CD4-positive, alpha-beta T cell treated with Interleukin-15 for 1 hour (primary cell): ENCODE measurements at regions not wholly inside any gene's neighbourhood (a gene's known extent, or its start where the extent isn't known, plus 50 kb on each side); places are given as distances from the start of the nearest gene placed in this dataset.
"Not testable (repeated sequence)": the region's sequence is repeated elsewhere in the genome, so short reads cannot be mapped to it uniquely, and the experiment has no call there.

Experiments used
- DNase-seq: peaks from one replicate; pipeline ENCODE4 v3.0.0-alpha.2; 2020

DNA sequence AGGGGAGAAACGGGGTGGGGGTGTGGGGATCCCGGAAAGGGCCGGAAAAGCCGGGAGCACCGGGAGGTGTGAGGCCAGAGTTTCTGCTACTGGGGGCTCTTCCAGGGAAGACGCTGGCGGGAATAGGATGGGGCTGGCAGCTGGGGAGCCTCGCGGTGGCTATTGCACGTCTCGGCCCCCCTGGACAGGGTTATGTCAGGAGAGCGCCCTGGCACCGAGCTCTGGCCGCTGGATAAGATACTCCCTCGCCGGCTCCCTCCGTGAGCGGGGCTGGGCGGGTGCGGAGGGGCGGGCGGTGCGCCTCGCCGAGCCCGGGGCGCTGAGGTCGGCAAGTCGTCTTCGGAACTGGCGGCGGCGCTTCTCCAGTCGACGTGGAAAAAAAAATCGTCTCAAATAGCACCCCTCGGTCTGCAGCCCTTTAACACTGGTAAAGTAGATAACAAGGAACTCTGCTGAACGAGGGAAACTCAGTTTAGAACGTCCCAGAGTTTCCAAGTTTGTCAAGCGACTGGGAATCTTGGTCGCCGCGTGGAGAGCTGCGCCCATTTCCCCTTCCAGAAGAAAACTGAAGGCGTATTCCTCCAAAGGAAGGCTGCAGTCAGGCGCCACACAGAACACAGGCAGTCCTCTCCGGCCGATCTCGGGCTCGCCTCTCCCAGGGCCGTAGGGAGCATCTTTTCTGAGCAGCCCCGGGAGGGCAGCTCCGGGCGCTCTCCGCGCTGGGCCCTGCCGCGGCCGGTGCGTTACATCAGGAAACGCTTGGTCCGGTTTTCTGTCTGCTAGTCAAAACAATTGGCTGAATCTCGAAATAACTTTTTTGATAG is 115.1 kb downstream of the KCNRG start:
- DNase-seq = peak; percentile 33

GRCh38 chr13:50131920-50132903 is 117.0 kb downstream of the KCNRG start:
- no peak for DNase-seq

DNA sequence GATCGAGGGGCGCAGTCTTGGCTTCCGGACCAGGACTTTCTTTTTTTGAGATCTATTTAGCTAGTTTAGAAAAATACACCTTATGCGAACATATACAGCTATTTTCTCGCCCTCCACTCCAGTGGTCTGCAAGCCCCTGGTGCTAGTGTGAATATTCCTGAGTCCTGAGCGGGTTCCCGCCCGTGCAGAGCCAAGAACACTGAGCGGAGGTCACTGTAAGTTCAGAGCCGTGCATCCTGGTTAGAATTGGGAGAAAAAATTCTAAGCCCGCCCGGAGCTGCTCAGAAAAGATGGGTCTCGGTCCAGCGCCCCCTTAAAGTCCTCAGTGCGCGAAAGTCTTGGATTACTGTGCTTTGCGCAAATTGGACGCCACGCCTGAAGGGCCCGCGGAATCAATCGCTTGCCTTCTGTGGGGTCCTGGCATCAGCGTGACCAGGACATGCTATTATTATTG is 117.7 kb downstream of the KCNRG start:
- no peak for DNase-seq

DNA sequence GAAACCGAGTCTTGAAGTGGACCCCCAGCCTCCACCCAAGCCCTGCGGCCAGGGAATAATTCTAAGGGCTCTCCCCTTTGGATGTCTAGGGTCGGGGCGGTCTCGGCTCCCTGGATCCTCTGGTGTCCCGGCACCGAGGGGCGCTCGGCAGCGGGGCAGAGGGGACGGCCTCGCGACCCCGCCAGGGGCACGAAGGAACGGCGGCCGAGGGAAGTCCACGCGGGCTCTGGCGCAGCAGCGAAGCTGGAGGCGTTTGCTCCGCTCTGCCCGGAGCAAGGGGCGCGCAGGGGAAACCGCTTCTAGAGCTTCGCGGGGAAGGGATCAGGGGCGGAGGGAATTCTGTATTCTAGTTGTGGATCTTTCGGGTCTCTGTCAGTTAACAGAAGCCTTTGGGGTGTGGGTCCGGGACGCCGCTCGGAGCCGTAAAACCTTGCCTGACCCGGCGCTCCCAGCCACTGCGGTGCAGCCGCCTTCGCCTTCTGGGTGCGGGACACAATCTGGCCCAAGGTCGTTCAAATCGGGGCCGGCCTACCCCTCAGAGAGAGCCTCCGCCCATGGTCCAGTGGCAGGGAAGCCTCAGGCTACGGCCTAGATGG is 118.2 kb downstream of the KCNRG start:
- DNase-seq = no peak

DNA sequence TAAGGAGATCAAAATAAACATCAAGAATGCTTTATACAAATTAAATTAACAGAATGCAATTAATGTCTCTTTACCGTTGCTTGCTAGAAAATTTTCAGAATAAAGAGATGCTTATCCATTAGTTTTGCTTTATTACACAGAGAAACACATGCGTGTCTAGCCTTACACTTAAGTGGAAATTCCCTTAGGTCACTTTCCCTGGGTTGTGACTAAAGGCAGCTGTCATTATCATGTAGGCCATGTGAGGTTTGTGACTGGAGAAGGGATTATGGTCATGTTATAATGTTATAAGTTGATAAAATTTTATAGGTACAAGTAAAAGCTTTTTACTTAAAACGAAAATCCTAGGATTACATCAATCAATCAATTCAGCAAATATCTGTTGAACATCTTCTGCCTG is 121.0 kb downstream of the KCNRG start:
- DNase-seq = no peak

- DNase-seq = no peak
Measured at GRCh38 chr13:50136678-50137077, 121.4 kb downstream of the KCNRG start.

DNA sequence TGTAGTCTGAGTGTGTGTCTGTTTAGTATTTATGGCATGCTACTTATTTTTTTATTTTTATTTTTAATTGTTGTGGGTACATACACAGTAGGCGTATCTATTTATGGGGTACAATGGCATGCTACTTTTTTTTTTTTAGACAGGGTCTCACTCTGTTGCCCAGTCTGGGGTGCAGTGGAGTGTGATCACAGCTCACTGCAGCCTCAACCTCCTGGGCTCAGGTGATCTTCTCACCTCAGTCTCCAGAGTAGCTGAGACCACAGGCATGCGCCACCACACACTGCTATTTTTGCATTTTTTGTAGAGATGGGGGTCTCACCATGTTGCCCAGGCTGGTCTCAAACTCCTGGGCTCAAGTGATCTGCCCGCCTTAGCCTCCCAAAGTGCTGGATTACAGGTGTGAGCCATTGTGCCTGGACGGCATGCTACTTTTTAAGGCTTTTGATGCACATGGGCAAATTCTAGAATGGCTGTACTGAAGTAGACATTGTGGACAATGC is 124.2 kb downstream of the KCNRG start:
- not testable (repeated sequence) for DNase-seq

DNA sequence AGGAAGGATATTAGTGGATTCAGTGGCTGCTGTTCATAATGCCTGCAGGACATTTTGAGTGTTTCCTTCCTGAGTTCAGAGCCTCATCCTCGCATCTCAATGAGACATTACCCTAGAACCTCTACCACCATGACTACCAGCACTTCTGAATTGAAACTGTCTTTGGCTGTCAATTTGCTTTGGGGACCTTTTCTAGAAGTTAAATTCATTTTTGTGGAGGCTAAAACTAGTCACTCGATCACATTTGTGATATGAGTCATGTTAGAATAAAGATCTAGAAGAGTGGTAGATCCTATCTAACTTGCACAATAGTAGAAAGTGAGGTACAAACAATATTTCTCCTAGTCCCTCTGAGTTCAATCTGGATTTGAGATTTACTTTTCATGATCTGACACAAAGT is 124.9 kb downstream of the KCNRG start:
- DNase-seq = no peak

- no peak for DNase-seq
Measured at GRCh38 chr13:50140581-50141374, 125.5 kb downstream of the KCNRG start.

DNA sequence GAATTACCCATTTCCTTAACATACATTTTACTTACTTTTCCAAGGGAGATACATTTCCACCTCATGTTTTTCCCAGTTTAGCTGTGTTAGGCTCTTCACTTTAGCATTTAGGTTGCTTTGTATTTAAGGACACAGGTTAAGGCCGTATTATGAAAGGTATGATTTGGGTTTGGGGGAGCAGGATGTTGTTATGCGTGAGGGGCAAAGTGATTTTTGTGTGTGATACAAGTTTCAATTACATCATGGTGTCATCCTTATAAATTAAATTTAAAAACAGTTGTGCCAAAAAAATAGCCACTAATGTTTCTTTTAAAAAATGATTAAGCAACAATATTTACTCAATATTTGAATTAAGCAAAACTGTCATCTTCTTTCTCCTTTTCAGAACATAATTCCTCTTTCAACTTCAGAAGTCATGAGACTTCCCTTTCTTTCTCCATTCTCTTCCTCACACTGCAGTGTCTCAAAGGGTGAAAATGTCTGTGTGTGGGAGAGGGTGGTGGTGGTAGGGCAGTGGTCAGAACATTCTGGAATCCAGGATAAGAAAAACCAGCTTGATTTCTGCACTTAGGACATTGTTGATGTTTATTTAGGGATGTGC is 126.2 kb downstream of the KCNRG start:
- DNase-seq = no peak

GRCh38 chr13:50144246-50145160 is 129.3 kb downstream of the KCNRG start:
- DNase-seq = no peak

- DNase-seq = no peak
Measured at GRCh38 chr13:50149214-50149613, 134.0 kb downstream of the KCNRG start.

DNA sequence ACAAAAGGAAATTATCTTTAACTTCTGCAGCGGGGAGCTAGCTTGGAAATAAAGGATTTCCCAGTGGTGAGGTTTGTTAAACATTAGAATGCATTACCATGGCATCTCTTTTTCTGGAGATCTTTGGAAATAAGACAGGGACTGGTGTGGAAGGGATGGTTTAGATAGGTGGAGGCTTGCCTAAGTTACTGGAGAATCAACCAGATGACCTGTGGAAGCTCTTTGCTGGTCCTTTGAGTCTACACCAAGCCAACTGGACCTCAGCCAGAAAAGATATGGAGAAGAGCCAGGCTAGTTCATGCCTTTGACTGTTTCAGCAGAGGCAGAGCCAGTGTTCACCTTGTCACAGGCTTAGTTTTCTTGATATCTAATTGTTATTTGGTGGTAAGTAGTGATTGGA is 134.7 kb downstream of the KCNRG start:
- DNase-seq = no peak

- DNase-seq = no peak
Measured at GRCh38 chr13:50152224-50152623, 137.0 kb downstream of the KCNRG start.

GRCh38 chr13:50152655-50153309 is 137.5 kb downstream of the KCNRG start:
- no peak for DNase-seq

DNA sequence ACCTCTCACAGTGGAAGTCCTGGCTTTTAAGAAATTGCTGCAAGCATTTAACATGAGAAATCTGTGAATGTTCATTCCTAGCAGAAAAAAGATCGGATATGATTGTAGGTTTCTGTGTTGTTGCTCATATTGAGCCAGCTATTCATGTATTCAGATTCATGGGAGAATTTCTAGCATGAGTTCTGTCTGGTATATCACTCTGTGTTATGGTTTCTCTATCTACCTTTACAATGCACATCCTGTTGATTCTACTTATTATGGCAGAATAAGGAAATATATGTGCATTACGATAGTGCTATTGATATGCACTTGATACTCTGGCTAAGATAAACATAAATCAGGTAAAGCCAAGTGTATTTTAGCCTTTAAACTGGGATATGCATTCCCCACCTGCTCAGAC is 138.2 kb downstream of the KCNRG start:
- DNase-seq = no peak

GRCh38 chr13:50153876-50154275 is 138.6 kb downstream of the KCNRG start:
- DNase-seq = no peak

- no peak for DNase-seq
Measured at GRCh38 chr13:50154697-50155096, 139.5 kb downstream of the KCNRG start.

GRCh38 chr13:50156140-50156539 is 140.9 kb downstream of the KCNRG start:
- no peak for DNase-seq

DNA sequence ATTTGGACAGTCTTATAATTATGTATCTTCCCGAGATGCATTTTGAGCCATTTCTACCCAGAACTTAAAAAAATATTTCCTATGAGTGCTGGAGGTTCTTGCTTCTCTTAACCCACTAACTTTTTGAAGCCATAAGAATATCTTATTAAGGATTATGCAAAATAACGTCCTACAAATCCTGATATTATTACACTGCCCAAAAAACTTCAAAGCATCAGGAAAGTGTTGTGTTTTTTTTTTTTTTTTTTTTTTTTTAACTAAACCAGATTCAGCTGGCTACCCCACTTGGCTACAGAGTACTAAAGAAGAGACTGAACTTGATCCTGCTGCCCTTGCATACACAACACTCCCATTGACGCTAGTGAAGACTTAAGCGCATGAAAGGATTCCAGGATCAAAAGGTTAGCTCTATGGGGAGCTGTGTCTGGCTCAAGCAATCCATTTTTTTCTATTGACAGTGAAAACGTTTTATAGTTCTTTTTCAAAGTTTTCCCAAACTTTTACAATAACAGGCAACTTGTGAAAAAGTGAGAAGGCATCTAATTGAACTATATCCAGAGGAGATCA is 141.4 kb downstream of the KCNRG start:
- DNase-seq = no peak
